GM18499 (cell line): ENCODE measurements at regions not wholly inside any gene's neighbourhood (a gene's known extent, or its start where the extent isn't known, plus 50 kb on each side); places are given as distances from the start of the nearest gene placed in this dataset.
"Not testable (repeated sequence)": the region's sequence is repeated elsewhere in the genome, so short reads cannot be mapped to it uniquely, and the experiment has no call there.

Experiments used
- ATAC-seq: cut with Tn5 transposase; IDR thresholded peaks from one replicate; pipeline ENCODE4 v1.9.1; 2021; ENCODE audit warnings: moderate number of reproducible peaks; ENCODE audit not compliant: insufficient read depth, unreplicated experiment

- no peak for ATAC-seq
Measured at GRCh38 chr16:79998143-79998542, 397.6 kb upstream of the MAF start.

GRCh38 chr16:79997257-79997656 is 396.7 kb upstream of the MAF start:
- ATAC-seq, result no peak

- ATAC-seq, result no peak
Measured at GRCh38 chr16:79996321-79996720, 395.8 kb upstream of the MAF start.

- no peak for ATAC-seq
Measured at GRCh38 chr16:79995315-79995714, 394.8 kb upstream of the MAF start.

- ATAC-seq, result no peak
Measured at GRCh38 chr16:79994418-79994817, 393.9 kb upstream of the MAF start.

GRCh38 chr16:79993629-79994209 is 393.2 kb upstream of the MAF start:
- no peak for ATAC-seq

GRCh38 chr16:79991969-79992368 is 391.4 kb upstream of the MAF start:
- ATAC-seq, result no peak

- ATAC-seq, result no peak
Measured at GRCh38 chr16:79988721-79989220, 388.2 kb upstream of the MAF start.

GRCh38 chr16:79988089-79988488 is 387.6 kb upstream of the MAF start:
- ATAC-seq, result no peak

- ATAC-seq, result no peak
Measured at GRCh38 chr16:79986352-79986751, 385.8 kb upstream of the MAF start.

GRCh38 chr16:79985606-79986005 is 385.1 kb upstream of the MAF start:
- ATAC-seq, result no peak

GRCh38 chr16:79984149-79984548 is 383.6 kb upstream of the MAF start:
- ATAC-seq, result not testable (repeated sequence)

GRCh38 chr16:79982862-79983261 is 382.3 kb upstream of the MAF start:
- no peak for ATAC-seq

GRCh38 chr16:79982361-79982760 is 381.8 kb upstream of the MAF start:
- no peak for ATAC-seq

- no peak for ATAC-seq
Measured at GRCh38 chr16:79981814-79982213, 381.3 kb upstream of the MAF start.

GRCh38 chr16:79980650-79981521 is 380.3 kb upstream of the MAF start:
- no peak for ATAC-seq

GRCh38 chr16:79977940-79978836 is 377.7 kb upstream of the MAF start:
- no peak for ATAC-seq

- ATAC-seq, result no peak
Measured at GRCh38 chr16:79973320-79973719, 372.8 kb upstream of the MAF start.

GRCh38 chr16:79972053-79972704 is 371.6 kb upstream of the MAF start:
- no peak for ATAC-seq

GRCh38 chr16:79971237-79971572 is 370.7 kb upstream of the MAF start:
- ATAC-seq, result no peak
